Ishikawa (cell line): ENCODE measurements at regions not wholly inside any gene's neighbourhood (a gene's known extent, or its start where the extent isn't known, plus 50 kb on each side); places are given as distances from the start of the nearest gene placed in this dataset.

ENCODE experiments used
- CEBPB ChIP-seq: IDR thresholded peaks from 2 replicates; pipeline ENCODE4 v1.6.1; 2012
- CREB1 ChIP-seq: IDR thresholded peaks from 2 replicates; pipeline ENCODE4 v1.6.1; 2012; ENCODE audit warnings: low read depth
- EGR1 ChIP-seq: IDR thresholded peaks from 2 replicates; pipeline ENCODE4 v1.6.1; 2012
- EP300 ChIP-seq: IDR thresholded peaks from 2 replicates; pipeline ENCODE4 v1.6.1; 2012; ENCODE audit warnings: borderline replicate concordance
- RAD21 ChIP-seq: IDR thresholded peaks from 2 replicates; pipeline ENCODE4 v1.6.1; 2012; ENCODE audit warnings: low read depth
- TAF1 ChIP-seq: IDR thresholded peaks from 2 replicates; pipeline ENCODE4 v1.6.1; 2012; ENCODE audit warnings: low read depth, mild to moderate bottlenecking
- TF ChIP-seq, protein P1 (sequence below): IDR thresholded peaks from 2 replicates; pipeline ENCODE4 v1.6.1; 2012

DNA sequence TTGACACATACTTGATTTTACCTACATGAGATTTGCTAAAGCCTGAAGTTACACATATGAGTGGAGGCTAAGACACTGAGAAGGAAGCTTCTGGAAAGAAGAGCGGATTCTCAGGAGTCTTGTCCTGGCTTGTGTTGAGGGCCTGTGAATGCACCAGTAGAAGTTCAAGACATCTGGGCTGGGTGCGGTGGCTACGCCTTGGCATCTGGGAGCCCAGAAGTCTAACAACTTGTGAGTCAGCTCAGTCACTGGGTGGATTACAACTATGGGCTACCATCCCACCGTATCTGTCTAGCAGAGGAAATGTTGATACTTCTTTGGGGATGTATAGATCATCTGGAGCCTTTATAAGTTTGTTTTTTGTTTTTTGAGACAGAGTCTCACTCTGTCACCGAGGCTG lies 375.6 kb upstream of the SMIM31 start:
- no peak for TF ChIP-seq EP300
- no peak for TF ChIP-seq EGR1
- no peak for TF ChIP-seq CREB1
- TF ChIP-seq, protein P1, sequence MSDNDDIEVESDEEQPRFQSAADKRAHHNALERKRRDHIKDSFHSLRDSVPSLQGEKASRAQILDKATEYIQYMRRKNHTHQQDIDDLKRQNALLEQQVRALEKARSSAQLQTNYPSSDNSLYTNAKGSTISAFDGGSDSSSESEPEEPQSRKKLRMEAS: no peak
- no peak for TF ChIP-seq RAD21
- TF ChIP-seq CEBPB: no peak
- TF ChIP-seq TAF1: no peak
